H1 (cell line): ENCODE measurements at regions not wholly inside any gene's neighbourhood (a gene's known extent, or its start where the extent isn't known, plus 50 kb on each side); places are given as distances from the start of the nearest gene placed in this dataset.

Experiments
- CTCF ChIA-PET: fragments of 300-600 bp; sonication (Branson Sonifier 250); formaldehyde crosslinking; loops from one replicate; lab custom pipeline; 2021; ENCODE audit not compliant: partially characterized antibody; lab: Charles Lee
- POLR2A ChIA-PET: fragments of 300-600 bp; sonication (Branson Sonifier 250); formaldehyde crosslinking; loops from one replicate; lab custom pipeline; 2021; ENCODE audit warnings: inconsistent platforms; ENCODE audit not compliant: partially characterized antibody; lab: Charles Lee
- DNase-seq, 2 experiments: peaks; one replicate each; pipeline versions ENCODE4 v3.0.0 to v3.0.0-alpha.2; 2010 to 2022; ENCODE audit warnings: low spot score in 2 of 2, low read depth in 1 of 2, mixed read lengths in 1 of 2
- FAIRE-seq: peaks from 2 replicates; lab custom pipeline; 2011; peaks lifted over from hg19 to GRCh38; lab: Jason Lieb, UNC
- H2AFZ ChIP-seq: 2 replicates; pipeline ENCODE4 v1.8.1; 2012; ENCODE audit warnings: low read length, inconsistent platforms
- H2AK5ac ChIP-seq: 2 replicates; pipeline ENCODE4 v1.6.1; 2013; ENCODE audit warnings: low read depth, low read length
- H2BK120ac ChIP-seq: replicated peaks from 2 replicates; pipeline ENCODE3; 2013; ENCODE audit warnings: low read depth, low read length, inconsistent platforms
- H2BK12ac ChIP-seq: 2 replicates; pipeline ENCODE4 v1.6.1; 2013; ENCODE audit warnings: low read depth, low read length
- H2BK15ac ChIP-seq: 2 replicates; pipeline ENCODE4 v1.6.1; 2013; ENCODE audit warnings: low read length
- H2BK20ac ChIP-seq: 2 replicates; pipeline ENCODE4 v1.6.1; 2013; ENCODE audit warnings: low read length
- H2BK5ac ChIP-seq: 2 replicates; pipeline ENCODE4 v1.6.1; 2013; ENCODE audit warnings: low read depth, low read length
- H3K14ac ChIP-seq: 2 replicates; pipeline ENCODE4 v1.6.1; 2013; ENCODE audit warnings: inconsistent platforms; ENCODE audit not compliant: insufficient read length
- H3K18ac ChIP-seq: 2 replicates; pipeline ENCODE4 v1.6.1; 2013; ENCODE audit warnings: low read length; ENCODE audit errors: extremely low read depth
- H3K23ac ChIP-seq: 2 replicates; pipeline ENCODE4 v1.6.1; 2013; ENCODE audit warnings: inconsistent platforms; ENCODE audit not compliant: insufficient read length
- H3K23me2 ChIP-seq: 2 replicates; pipeline ENCODE4 v1.6.1; 2013; ENCODE audit warnings: low read depth, low read length
- H3K27ac ChIP-seq: 2 replicates; pipeline ENCODE4 v1.6.1; 2011; ENCODE audit warnings: low read depth, low read length, inconsistent platforms
- H3K27me3 ChIP-seq, 4 experiments: replicated peaks in 1 of 4; 1 replicate in 1 of 4; 2 replicates in 3 of 4; pipeline versions ENCODE4 v1.6.1 to v1.8.1; 2011 to 2013; ENCODE audit warnings: low read length in 3 of 4, mild to moderate bottlenecking in 3 of 4, inconsistent platforms in 2 of 4, mixed read lengths in 2 of 4, moderate library complexity in 1 of 4; ENCODE audit not compliant: control insufficient read depth in 3 of 4, insufficient read depth in 3 of 4; ENCODE audit errors: extremely low read depth in 1 of 4
- H3K36me3 ChIP-seq, 4 experiments: 2 replicates each; pipeline versions ENCODE4 v1.6.1 to v1.8.1; 2011 to 2013; ENCODE audit warnings: mild to moderate bottlenecking in 4 of 4, low read length in 3 of 4, moderate library complexity in 2 of 4, control low read depth in 1 of 4, inconsistent platforms in 1 of 4; ENCODE audit not compliant: insufficient read depth in 4 of 4, control insufficient read depth in 2 of 4
- H3K4ac ChIP-seq: replicated peaks from 2 replicates; pipeline ENCODE3; 2013; ENCODE audit warnings: low read length, low read depth, mixed read lengths, inconsistent platforms; ENCODE audit not compliant: insufficient read length
- H3K4me1 ChIP-seq, 4 experiments: replicated peaks in 1 of 4; 1 replicate in 1 of 4; 2 replicates in 3 of 4; pipeline versions ENCODE4 v1.6.1 to v1.8.1; 2011 to 2013; ENCODE audit warnings: low read length in 3 of 4, inconsistent platforms in 2 of 4, mixed read lengths in 1 of 4; ENCODE audit not compliant: insufficient read depth in 4 of 4, control insufficient read depth in 3 of 4
- H3K4me2 ChIP-seq, 2 experiments: 2 replicates each; pipeline versions ENCODE4 v1.6.1 to v1.8.1; 2011 to 2013; ENCODE audit warnings: low read depth in 2 of 2, low read length in 2 of 2, control low read depth in 1 of 2, inconsistent platforms in 1 of 2, mild to moderate bottlenecking in 1 of 2; ENCODE audit not compliant: insufficient read depth in 1 of 2
- H3K4me3 ChIP-seq, 4 experiments: fragments of 200-600, 300-600 bp in 1 of 4; sonication (generic), shearing (Covaris generic), sonication (Bioruptor Twin) in 1 of 4; 2 replicates each; pipeline versions ENCODE4 v1.5.1 to v1.8.1; 2011 to 2016; ENCODE audit warnings: low read length in 4 of 4, low read depth in 3 of 4, control low read depth in 2 of 4, inconsistent platforms in 2 of 4, mild to moderate bottlenecking in 2 of 4, mixed read lengths in 1 of 4, moderate library complexity in 1 of 4; ENCODE audit not compliant: insufficient read depth in 2 of 4; ENCODE audit errors: extremely low read depth in 1 of 4
- H3K56ac ChIP-seq: replicated peaks from 2 replicates; pipeline ENCODE3; 2013; ENCODE audit warnings: low read depth, mild to moderate bottlenecking, mixed read lengths, low read length, inconsistent platforms; ENCODE audit not compliant: insufficient read length
- H3K79me1 ChIP-seq: 2 replicates; pipeline ENCODE4 v1.6.1; 2013; ENCODE audit warnings: low read depth, low read length, control low read depth
- H3K79me2 ChIP-seq, 2 experiments: 2 replicates each; pipeline versions ENCODE4 v1.6.1 to v1.8.1; 2012 to 2013; ENCODE audit warnings: low read length in 2 of 2, mild to moderate bottlenecking in 2 of 2, inconsistent platforms in 1 of 2; ENCODE audit not compliant: insufficient read depth in 2 of 2, control insufficient read depth in 1 of 2
- H3K9ac ChIP-seq, 4 experiments: replicated peaks in 1 of 4; 1 replicate in 1 of 4; 2 replicates in 3 of 4; pipeline versions ENCODE4 v1.6.1 to v1.8.1; 2011 to 2013; ENCODE audit warnings: low read depth in 3 of 4, low read length in 3 of 4, control low read depth in 2 of 4, mild to moderate bottlenecking in 2 of 4, moderate library complexity in 2 of 4, inconsistent platforms in 1 of 4; ENCODE audit errors: extremely low read depth in 1 of 4
- H3K9me3 ChIP-seq, 2 experiments: 2 replicates each; pipeline versions ENCODE4 v1.6.1 to v1.8.1; 2012 to 2013; ENCODE audit warnings: mild to moderate bottlenecking in 2 of 2, moderate library complexity in 2 of 2, control low read depth in 1 of 2, inconsistent platforms in 1 of 2, low read depth in 1 of 2, low read length in 1 of 2, mixed read lengths in 1 of 2; ENCODE audit not compliant: insufficient read depth in 2 of 2
- H4K20me1 ChIP-seq, 2 experiments: replicated peaks in 1 of 2; 2 replicates each; pipeline versions ENCODE3 to v1.8.1; 2011 to 2013; ENCODE audit warnings: inconsistent platforms in 2 of 2, low read length in 2 of 2, mild to moderate bottlenecking in 1 of 2; ENCODE audit not compliant: insufficient read depth in 2 of 2, control insufficient read depth in 1 of 2
- H4K5ac ChIP-seq: 2 replicates; pipeline ENCODE4 v1.6.1; 2013; ENCODE audit warnings: low read length, low read depth, mixed read lengths, inconsistent platforms; ENCODE audit not compliant: insufficient read length
- H4K8ac ChIP-seq: 2 replicates; pipeline ENCODE4 v1.8.0; 2013; ENCODE audit warnings: mild to moderate bottlenecking, moderate library complexity, low read length, inconsistent platforms; ENCODE audit not compliant: insufficient read depth; ENCODE audit errors: extremely low read depth
- H4K91ac ChIP-seq: replicated peaks from 2 replicates; pipeline ENCODE3; 2013; ENCODE audit warnings: low read length, mixed read lengths, inconsistent platforms; ENCODE audit not compliant: insufficient read length
- EZH2 ChIP-seq: fragments of 200-600 bp; sonication (generic); IDR thresholded peaks from 2 replicates; pipeline ENCODE4 v1.7.1; 2012; ENCODE audit warnings: low read depth, mild to moderate bottlenecking, moderate library complexity, low read length, inconsistent platforms; ENCODE audit not compliant: severe bottlenecking
- TF ChIP-seq, protein P1 (sequence below): fragments of 300-600 bp; sonication (generic); IDR thresholded peaks from 2 replicates; pipeline ENCODE4 v1.7.1; 2012; ENCODE audit warnings: low read length, moderate library complexity, mild to moderate bottlenecking, inconsistent platforms; ENCODE audit not compliant: insufficient replicate concordance

DNA sequence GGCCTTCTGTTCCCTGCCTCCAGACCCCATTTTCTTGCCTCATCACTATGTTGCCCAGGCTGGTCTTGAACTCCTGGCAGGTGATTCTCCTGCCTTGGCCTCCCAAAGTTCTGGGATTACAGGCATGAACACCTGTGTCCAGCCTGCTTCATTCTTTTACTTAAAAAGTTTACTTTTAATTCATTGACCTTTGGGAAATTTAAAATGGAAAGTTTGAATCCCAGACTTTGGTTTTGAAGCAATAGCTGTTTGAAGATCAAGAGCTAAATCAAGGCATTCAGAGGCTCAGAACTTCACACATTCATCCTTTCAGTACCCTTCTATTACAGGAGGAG is 79.3 kb upstream of the SESTD1 start:
- CTCF ChIA-PET, result interaction anchor here (1.1 to 2.7 kb wide), 3 partner anchors 10 to 125 kb away, joined by 4 to 9 read pairs (median 6); no protein-coding TSS in a partner anchor
- no peaks in the 10 kb centered on the region for H3K36me3 ChIP-seq
- no peak overlapping the region for H4K5ac ChIP-seq
- H2BK15ac ChIP-seq, result no peak overlapping the region
- FAIRE-seq, result no peak
- no peak overlapping the region for H3K23ac ChIP-seq
- H3K27me3 ChIP-seq, result no peaks in the 10 kb centered on the region
- no peak overlapping the region for H3K18ac ChIP-seq
- POLR2A ChIA-PET, result no interaction called here
- H3K9ac ChIP-seq, result no peak overlapping the region
- no peak overlapping the region for H3K4me3 ChIP-seq
- H2BK5ac ChIP-seq, result no peak overlapping the region
- H3K4ac ChIP-seq, result no peak overlapping the region
- no peaks in the 10 kb centered on the region for H3K79me1 ChIP-seq
- no peak overlapping the region for H2BK20ac ChIP-seq
- no peaks in the 10 kb centered on the region for H3K9me3 ChIP-seq
- peak overlapping the region; percentile 98 for H2AFZ ChIP-seq
- no peak overlapping the region for H4K91ac ChIP-seq
- no peak overlapping the region for H2BK12ac ChIP-seq
- no peak overlapping the region for H3K4me2 ChIP-seq
- H2AK5ac ChIP-seq, result no peak overlapping the region
- no peaks in the 10 kb centered on the region for H3K79me2 ChIP-seq
- H3K23me2 ChIP-seq, result no peaks in the 10 kb centered on the region
- H4K20me1 ChIP-seq, result no peaks in the 10 kb centered on the region
- no peak overlapping the region for H3K14ac ChIP-seq
- no peak overlapping the region for H2BK120ac ChIP-seq
- no peak for DNase-seq
- no peak overlapping the region for H3K56ac ChIP-seq
- H3K27ac ChIP-seq, result no peak overlapping the region
- no peak overlapping the region for H4K8ac ChIP-seq
- peaks cover 0 to 3% (median 1%) of the 10 kb centered on the region in 4 experiments; a peak in 2 of 7 replicates for H3K4me1 ChIP-seq
- TF ChIP-seq, protein P1, sequence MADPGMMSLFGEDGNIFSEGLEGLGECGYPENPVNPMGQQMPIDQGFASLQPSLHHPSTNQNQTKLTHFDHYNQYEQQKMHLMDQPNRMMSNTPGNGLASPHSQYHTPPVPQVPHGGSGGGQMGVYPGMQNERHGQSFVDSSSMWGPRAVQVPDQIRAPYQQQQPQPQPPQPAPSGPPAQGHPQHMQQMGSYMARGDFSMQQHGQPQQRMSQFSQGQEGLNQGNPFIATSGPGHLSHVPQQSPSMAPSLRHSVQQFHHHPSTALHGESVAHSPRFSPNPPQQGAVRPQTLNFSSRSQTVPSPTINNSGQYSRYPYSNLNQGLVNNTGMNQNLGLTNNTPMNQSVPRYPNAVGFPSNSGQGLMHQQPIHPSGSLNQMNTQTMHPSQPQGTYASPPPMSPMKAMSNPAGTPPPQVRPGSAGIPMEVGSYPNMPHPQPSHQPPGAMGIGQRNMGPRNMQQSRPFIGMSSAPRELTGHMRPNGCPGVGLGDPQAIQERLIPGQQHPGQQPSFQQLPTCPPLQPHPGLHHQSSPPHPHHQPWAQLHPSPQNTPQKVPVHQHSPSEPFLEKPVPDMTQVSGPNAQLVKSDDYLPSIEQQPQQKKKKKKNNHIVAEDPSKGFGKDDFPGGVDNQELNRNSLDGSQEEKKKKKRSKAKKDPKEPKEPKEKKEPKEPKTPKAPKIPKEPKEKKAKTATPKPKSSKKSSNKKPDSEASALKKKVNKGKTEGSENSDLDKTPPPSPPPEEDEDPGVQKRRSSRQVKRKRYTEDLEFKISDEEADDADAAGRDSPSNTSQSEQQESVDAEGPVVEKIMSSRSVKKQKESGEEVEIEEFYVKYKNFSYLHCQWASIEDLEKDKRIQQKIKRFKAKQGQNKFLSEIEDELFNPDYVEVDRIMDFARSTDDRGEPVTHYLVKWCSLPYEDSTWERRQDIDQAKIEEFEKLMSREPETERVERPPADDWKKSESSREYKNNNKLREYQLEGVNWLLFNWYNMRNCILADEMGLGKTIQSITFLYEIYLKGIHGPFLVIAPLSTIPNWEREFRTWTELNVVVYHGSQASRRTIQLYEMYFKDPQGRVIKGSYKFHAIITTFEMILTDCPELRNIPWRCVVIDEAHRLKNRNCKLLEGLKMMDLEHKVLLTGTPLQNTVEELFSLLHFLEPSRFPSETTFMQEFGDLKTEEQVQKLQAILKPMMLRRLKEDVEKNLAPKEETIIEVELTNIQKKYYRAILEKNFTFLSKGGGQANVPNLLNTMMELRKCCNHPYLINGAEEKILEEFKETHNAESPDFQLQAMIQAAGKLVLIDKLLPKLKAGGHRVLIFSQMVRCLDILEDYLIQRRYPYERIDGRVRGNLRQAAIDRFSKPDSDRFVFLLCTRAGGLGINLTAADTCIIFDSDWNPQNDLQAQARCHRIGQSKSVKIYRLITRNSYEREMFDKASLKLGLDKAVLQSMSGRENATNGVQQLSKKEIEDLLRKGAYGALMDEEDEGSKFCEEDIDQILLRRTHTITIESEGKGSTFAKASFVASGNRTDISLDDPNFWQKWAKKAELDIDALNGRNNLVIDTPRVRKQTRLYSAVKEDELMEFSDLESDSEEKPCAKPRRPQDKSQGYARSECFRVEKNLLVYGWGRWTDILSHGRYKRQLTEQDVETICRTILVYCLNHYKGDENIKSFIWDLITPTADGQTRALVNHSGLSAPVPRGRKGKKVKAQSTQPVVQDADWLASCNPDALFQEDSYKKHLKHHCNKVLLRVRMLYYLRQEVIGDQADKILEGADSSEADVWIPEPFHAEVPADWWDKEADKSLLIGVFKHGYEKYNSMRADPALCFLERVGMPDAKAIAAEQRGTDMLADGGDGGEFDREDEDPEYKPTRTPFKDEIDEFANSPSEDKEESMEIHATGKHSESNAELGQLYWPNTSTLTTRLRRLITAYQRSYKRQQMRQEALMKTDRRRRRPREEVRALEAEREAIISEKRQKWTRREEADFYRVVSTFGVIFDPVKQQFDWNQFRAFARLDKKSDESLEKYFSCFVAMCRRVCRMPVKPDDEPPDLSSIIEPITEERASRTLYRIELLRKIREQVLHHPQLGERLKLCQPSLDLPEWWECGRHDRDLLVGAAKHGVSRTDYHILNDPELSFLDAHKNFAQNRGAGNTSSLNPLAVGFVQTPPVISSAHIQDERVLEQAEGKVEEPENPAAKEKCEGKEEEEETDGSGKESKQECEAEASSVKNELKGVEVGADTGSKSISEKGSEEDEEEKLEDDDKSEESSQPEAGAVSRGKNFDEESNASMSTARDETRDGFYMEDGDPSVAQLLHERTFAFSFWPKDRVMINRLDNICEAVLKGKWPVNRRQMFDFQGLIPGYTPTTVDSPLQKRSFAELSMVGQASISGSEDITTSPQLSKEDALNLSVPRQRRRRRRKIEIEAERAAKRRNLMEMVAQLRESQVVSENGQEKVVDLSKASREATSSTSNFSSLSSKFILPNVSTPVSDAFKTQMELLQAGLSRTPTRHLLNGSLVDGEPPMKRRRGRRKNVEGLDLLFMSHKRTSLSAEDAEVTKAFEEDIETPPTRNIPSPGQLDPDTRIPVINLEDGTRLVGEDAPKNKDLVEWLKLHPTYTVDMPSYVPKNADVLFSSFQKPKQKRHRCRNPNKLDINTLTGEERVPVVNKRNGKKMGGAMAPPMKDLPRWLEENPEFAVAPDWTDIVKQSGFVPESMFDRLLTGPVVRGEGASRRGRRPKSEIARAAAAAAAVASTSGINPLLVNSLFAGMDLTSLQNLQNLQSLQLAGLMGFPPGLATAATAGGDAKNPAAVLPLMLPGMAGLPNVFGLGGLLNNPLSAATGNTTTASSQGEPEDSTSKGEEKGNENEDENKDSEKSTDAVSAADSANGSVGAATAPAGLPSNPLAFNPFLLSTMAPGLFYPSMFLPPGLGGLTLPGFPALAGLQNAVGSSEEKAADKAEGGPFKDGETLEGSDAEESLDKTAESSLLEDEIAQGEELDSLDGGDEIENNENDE, result no peak
- TF ChIP-seq EZH2, result no peak
